ENCODE measurements at regions not wholly inside any gene's neighbourhood (a gene's known extent, or its start where the extent isn't known, plus 50 kb on each side); places are given as distances from the start of the nearest gene placed in this dataset.
"Not testable (repeated sequence)": the region's sequence is repeated elsewhere in the genome, so short reads cannot be mapped to it uniquely, and the experiment has no call there.

- no peak for DNase-seq
Observed at GRCh38 chr14:29391231-29391630, 536.4 kb downstream of the PRKD1 start.

GRCh38 chr14:29391801-29392200 is 535.8 kb downstream of the PRKD1 start:
- DNase-seq: no peak

GRCh38 chr14:29392287-29392686 is 535.4 kb downstream of the PRKD1 start:
- no peak for DNase-seq

GRCh38 chr14:29403091-29403490 is 524.6 kb downstream of the PRKD1 start:
- DNase-seq: no peak

- no peak for DNase-seq
Observed at GRCh38 chr14:29410581-29410980, 517.1 kb downstream of the PRKD1 start.

GRCh38 chr14:29414931-29415330 is 512.7 kb downstream of the PRKD1 start:
- not testable (repeated sequence) for DNase-seq

GRCh38 chr14:29419736-29420135 is 507.9 kb downstream of the PRKD1 start:
- DNase-seq: no peak

- DNase-seq: no peak
Observed at GRCh38 chr14:29421156-29421728, 506.4 kb downstream of the PRKD1 start.

- DNase-seq: no peak
Observed at GRCh38 chr14:29425705-29426482, 501.8 kb downstream of the PRKD1 start.

- no peak for DNase-seq
Observed at GRCh38 chr14:29442696-29443095, 485.0 kb downstream of the PRKD1 start.

GRCh38 chr14:29444216-29444615 is 483.4 kb downstream of the PRKD1 start:
- DNase-seq: no peak

GRCh38 chr14:29444805-29445204 is 482.8 kb downstream of the PRKD1 start:
- no peak for DNase-seq

- no peak for DNase-seq
Observed at GRCh38 chr14:29446971-29447370, 480.7 kb downstream of the PRKD1 start.

- DNase-seq: no peak
Observed at GRCh38 chr14:29451941-29452340, 475.7 kb downstream of the PRKD1 start.

- no peak for DNase-seq
Observed at GRCh38 chr14:29453045-29453444, 474.6 kb downstream of the PRKD1 start.

GRCh38 chr14:29454026-29454693 is 473.5 kb downstream of the PRKD1 start:
- no peak for DNase-seq

- DNase-seq: no peak
Observed at GRCh38 chr14:29458547-29458946, 469.1 kb downstream of the PRKD1 start.

GRCh38 chr14:29459531-29459930 is 468.1 kb downstream of the PRKD1 start:
- DNase-seq: no peak

GRCh38 chr14:29459969-29460560 is 467.6 kb downstream of the PRKD1 start:
- no peak for DNase-seq

GRCh38 chr14:29461101-29461500 is 466.5 kb downstream of the PRKD1 start:
- no peak for DNase-seq

- no peak for DNase-seq
Observed at GRCh38 chr14:29461506-29461905, 466.1 kb downstream of the PRKD1 start.

GRCh38 chr14:29462321-29462720 is 465.3 kb downstream of the PRKD1 start:
- peak; percentile 72 for DNase-seq

GRCh38 chr14:29462772-29463171 is 464.9 kb downstream of the PRKD1 start:
- DNase-seq: no peak

Data from NCI-H1092 (cell line).